HL-60 (cell line): ENCODE measurements at regions not wholly inside any gene's neighbourhood (a gene's known extent, or its start where the extent isn't known, plus 50 kb on each side); places are given as distances from the start of the nearest gene placed in this dataset.

ENCODE experiments used
- DNase-seq, 2 experiments: peaks; one replicate each; pipeline ENCODE4 v3.0.0-alpha.2; 2010 to 2020; ENCODE audit warnings: low read depth in 1 of 2, low spot score in 1 of 2
- H3K27ac ChIP-seq: fragments of 250-450 bp; sonication (Bioruptor Pico); replicated peaks from 2 replicates; pipeline ENCODE4 v1.5.1; 2020; ENCODE audit warnings: mild to moderate bottlenecking, moderate library complexity
- H3K27me3 ChIP-seq: fragments of 250-450 bp; sonication (Bioruptor Pico); 2 replicates; pipeline ENCODE4 v1.5.1; 2021; ENCODE audit warnings: mild to moderate bottlenecking, moderate library complexity; ENCODE audit not compliant: insufficient read depth, poor library complexity, severe bottlenecking
- H3K4me3 ChIP-seq: replicated peaks from 2 replicates; pipeline ENCODE4 v1.5.1; 2011; ENCODE audit warnings: mild to moderate bottlenecking, control low read depth, low read length; ENCODE audit not compliant: insufficient read depth
- CTCF ChIP-seq: IDR thresholded peaks from one replicate; pipeline ENCODE4 v1.5.1; 2011; ENCODE audit warnings: low read length, control low read depth, inconsistent platforms; ENCODE audit not compliant: insufficient read depth
- GABPA ChIP-seq: IDR thresholded peaks from 2 replicates; pipeline ENCODE4 v1.6.1; 2012; ENCODE audit warnings: low read depth
- POLR2AphosphoS5 ChIP-seq: IDR thresholded peaks from 2 replicates; pipeline ENCODE4 v1.6.1; 2012; ENCODE audit warnings: low read depth
- REST ChIP-seq: IDR thresholded peaks from 2 replicates; pipeline ENCODE4 v1.6.1; 2012; ENCODE audit warnings: low read depth; ENCODE audit not compliant: insufficient replicate concordance
- SPI1 ChIP-seq: IDR thresholded peaks from 2 replicates; pipeline ENCODE4 v1.6.1; 2012; ENCODE audit warnings: low read depth, mild to moderate bottlenecking, borderline replicate concordance

- no peak for TF ChIP-seq REST
- TF ChIP-seq CTCF: no peak
- no peak for TF ChIP-seq POLR2AphosphoS5
- TF ChIP-seq GABPA: no peak
- TF ChIP-seq SPI1: no peak
- Histone ChIP-seq H3K4me3 (no peak overlapping the region), H3K27ac (no peak overlapping the region), H3K27me3 (no peaks in the 10 kb centered on the region)
- DNase-seq: no peak
These were observed 723.6 kb downstream of the UTRN start for GRCh38 chr6:145008715-145009114.

- no peak for DNase-seq
- TF ChIP-seq SPI1 (no peak), POLR2AphosphoS5 (no peak), REST (no peak), GABPA (no peak), CTCF (no peak)
- H3K27me3 ChIP-seq: no peaks in the 10 kb centered on the region
- H3K4me3 ChIP-seq: no peak overlapping the region
- no peak overlapping the region for H3K27ac ChIP-seq
These were observed 724.6 kb downstream of the UTRN start for GRCh38 chr6:145009711-145010110.

GRCh38 chr6:145012039-145012662 lies 723.2 kb downstream of the EPM2A start:
- H3K27me3 ChIP-seq: no peaks in the 10 kb centered on the region
- H3K4me3 ChIP-seq: no peak overlapping the region
- TF ChIP-seq CTCF (no peak), REST (no peak), SPI1 (no peak), GABPA (no peak), POLR2AphosphoS5 (no peak)
- H3K27ac ChIP-seq: no peak overlapping the region
- no peak for DNase-seq
